Body of pancreas (tissue), 4 donors: ENCODE measurements at regions not wholly inside any gene's neighbourhood (a gene's known extent, or its start where the extent isn't known, plus 50 kb on each side); places are given as distances from the start of the nearest gene placed in this dataset.
A peak's percentile ranks its signal among the peaks of the same experiment; 100 is the strongest.

Experiments used
- ATAC-seq: fragments of 150-250 bp; one replicate; pipeline ENCODE4 v1.9.1; 2016
- DNase-seq, 4 donors: peaks; one replicate each; pipeline ENCODE4 v3.0.0-alpha.2; 2019
- H3K27ac ChIP-seq, 4 donors: fragments of 200-600 bp; sonication (generic); 1 replicate in 3 of 4; 2 replicates in 1 of 4; pipeline versions ENCODE4 v1.5.1 to v1.6.1; 2016 to 2019; ENCODE audit warnings: mild to moderate bottlenecking in 1 of 4, mixed read lengths in 1 of 4, moderate library complexity in 1 of 4
- H3K27me3 ChIP-seq, 2 donors: fragments of 200-600 bp; sonication (generic); one replicate each; pipeline ENCODE4 v1.6.0; 2016; ENCODE audit warnings: mild to moderate bottlenecking in 1 of 2
- H3K36me3 ChIP-seq, 2 donors: fragments of 200-600 bp; sonication (generic); replicated peaks in 1 of 2; 2 replicates each; pipeline ENCODE4 v1.5.1; 2016; ENCODE audit warnings: low read depth in 2 of 2; ENCODE audit not compliant: insufficient read depth in 1 of 2
- H3K4me1 ChIP-seq: fragments of 200-600 bp; sonication (generic); one replicate; pipeline ENCODE4 v1.6.0; 2016
- H3K4me3 ChIP-seq, 2 donors: fragments of 200-600 bp; sonication (generic); 1 replicate in 1 of 2; 2 replicates in 1 of 2; pipeline ENCODE4 v1.5.1; 2016 to 2019
- H3K9me3 ChIP-seq, 3 donors: fragments of 200-600 bp; sonication (generic); 1 replicate in 2 of 3; 2 replicates in 1 of 3; pipeline ENCODE4 v1.5.1; 2016
- POLR2A ChIP-seq, 3 donors: fragments of 450-650 bp; IDR thresholded peaks; one replicate each; pipeline ENCODE4 v1.6.1; 2016; ENCODE audit warnings: antibody characterized with exemption in 3 of 3, mild to moderate bottlenecking in 2 of 3
- WGBS, 2 donors: methylation state at CpG; one replicate each; pipeline ENCODE4 v1.1.5; 2017; 5-methylcytosine and 5-hydroxymethylcytosine counted together
- intact Hi-C: fragments of 100-400 bp; cut with DNase I; formaldehyde crosslinking; loops from one replicate; pipeline ENCODE4 v1.15.1; 2023
- TF ChIP-seq, protein P1 (sequence below), 7 experiments: fragments of 450-650 bp in 4 of 7; fragments of 200-600 bp in 3 of 7; sonication (generic) in 3 of 7; IDR thresholded peaks; one replicate each; pipeline ENCODE4 v1.5.1; 2016 to 2019; ENCODE audit warnings: antibody characterized with exemption in 7 of 7

DNA sequence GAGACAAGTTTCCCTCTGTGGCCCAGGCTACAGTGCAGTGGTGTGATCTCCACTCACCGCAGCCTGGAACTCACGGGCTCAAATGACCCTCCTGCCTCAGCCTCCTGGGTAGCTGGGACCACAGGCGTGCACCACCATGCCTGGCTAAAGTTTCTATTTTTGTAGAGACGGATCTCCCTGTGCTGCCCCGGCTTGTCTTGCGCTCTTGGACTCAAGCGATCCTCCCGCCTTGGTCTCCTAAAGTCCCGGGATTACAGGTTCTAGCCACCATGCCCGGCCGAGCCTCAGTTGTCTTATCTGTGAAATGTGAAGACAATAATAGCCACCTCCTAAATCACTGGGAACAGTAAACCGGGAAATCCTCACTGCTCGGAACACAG lies 88.1 kb downstream of the FOXL3 start:
- no peak for ATAC-seq
- Histone ChIP-seq H3K27me3 (no peaks in the 10 kb centered on the region), H3K4me3 (no peak overlapping the region), H3K4me1 (peaks cover 16% of the 10 kb centered on the region), H3K27ac (no peak overlapping the region), H3K36me3 (no peaks in the 10 kb centered on the region), H3K9me3 (no peaks in the 10 kb centered on the region)
- intact Hi-C loops, result no loop called here
- TF ChIP-seq POLR2A (IDR thresholded peaks at IDR 0.05), result no peak
- TF ChIP-seq, protein P1, sequence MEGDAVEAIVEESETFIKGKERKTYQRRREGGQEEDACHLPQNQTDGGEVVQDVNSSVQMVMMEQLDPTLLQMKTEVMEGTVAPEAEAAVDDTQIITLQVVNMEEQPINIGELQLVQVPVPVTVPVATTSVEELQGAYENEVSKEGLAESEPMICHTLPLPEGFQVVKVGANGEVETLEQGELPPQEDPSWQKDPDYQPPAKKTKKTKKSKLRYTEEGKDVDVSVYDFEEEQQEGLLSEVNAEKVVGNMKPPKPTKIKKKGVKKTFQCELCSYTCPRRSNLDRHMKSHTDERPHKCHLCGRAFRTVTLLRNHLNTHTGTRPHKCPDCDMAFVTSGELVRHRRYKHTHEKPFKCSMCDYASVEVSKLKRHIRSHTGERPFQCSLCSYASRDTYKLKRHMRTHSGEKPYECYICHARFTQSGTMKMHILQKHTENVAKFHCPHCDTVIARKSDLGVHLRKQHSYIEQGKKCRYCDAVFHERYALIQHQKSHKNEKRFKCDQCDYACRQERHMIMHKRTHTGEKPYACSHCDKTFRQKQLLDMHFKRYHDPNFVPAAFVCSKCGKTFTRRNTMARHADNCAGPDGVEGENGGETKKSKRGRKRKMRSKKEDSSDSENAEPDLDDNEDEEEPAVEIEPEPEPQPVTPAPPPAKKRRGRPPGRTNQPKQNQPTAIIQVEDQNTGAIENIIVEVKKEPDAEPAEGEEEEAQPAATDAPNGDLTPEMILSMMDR (IDR thresholded peaks at IDR 0.05), result no peak
- 95 to 96% methylated on average over 12 to 13 of the region's 13 CpGs for WGBS, 2 donors
- peak in 2 of 4 donors; percentile 3 to 4 for DNase-seq

DNA sequence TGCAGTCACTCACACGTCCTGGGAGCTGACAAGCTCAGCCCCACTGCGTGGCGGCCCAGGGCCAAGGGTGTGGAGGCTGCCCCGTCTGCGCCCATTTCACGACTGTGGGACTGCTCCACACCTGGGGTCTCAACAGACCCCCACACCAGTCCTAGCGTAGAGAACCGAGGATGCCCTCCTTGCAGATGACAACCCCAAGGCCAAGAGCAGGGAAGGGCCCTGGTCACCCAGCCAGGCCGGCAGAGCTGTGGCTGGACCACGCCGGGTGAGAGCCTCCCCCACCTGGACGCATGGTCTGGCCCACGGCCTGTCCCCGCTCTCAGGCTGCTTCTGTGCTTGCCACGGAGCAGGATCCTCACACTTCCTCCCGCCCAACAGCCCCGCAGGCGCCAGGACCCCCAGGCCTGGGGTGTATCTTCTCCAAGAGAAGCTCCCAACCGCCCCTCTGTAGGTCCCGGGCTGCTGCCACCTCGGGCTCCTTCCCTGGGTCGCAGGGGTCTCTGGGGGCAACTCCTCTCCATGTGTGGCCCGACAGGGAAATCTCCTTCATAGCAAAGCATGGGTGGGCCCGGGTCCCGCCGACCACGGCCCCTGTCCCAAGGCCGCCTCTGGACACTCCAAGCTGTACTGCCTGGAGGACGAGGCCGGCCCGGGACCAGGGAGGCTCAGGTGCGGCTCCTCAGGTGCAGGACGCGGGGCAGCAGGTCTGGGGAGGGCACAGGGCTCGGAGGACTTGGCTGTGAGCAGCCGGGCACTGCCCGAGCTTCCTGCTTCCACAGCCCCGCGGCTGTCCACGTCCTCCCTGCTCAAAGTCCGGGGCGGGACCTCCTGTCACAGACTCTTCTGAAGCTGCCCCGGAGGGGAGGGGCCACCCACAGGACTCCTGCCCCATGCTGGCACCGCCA lies 88.8 kb downstream of the FOXL3 start:
- WGBS, 2 donors, result 82 to 87% methylated on average over 23 to 42 of the region's 44 CpGs
- no peaks in the 10 kb centered on the region for H3K9me3 ChIP-seq
- intact Hi-C loops, result no loop called here
- no peak overlapping the region for H3K27ac ChIP-seq
- H3K36me3 ChIP-seq, result no peaks in the 10 kb centered on the region
- peaks cover 8% of the 10 kb centered on the region for H3K4me1 ChIP-seq
- DNase-seq, result peak in 3 of 4 donors; percentile 15 to 49 (median 32)
- ATAC-seq, result peak; percentile 18
- no peak overlapping the region for H3K4me3 ChIP-seq
- H3K27me3 ChIP-seq, result no peaks in the 10 kb centered on the region
- TF ChIP-seq, protein P1 (IDR thresholded peaks at IDR 0.05), result no peak
- TF ChIP-seq POLR2A (IDR thresholded peaks at IDR 0.05), result no peak

DNA sequence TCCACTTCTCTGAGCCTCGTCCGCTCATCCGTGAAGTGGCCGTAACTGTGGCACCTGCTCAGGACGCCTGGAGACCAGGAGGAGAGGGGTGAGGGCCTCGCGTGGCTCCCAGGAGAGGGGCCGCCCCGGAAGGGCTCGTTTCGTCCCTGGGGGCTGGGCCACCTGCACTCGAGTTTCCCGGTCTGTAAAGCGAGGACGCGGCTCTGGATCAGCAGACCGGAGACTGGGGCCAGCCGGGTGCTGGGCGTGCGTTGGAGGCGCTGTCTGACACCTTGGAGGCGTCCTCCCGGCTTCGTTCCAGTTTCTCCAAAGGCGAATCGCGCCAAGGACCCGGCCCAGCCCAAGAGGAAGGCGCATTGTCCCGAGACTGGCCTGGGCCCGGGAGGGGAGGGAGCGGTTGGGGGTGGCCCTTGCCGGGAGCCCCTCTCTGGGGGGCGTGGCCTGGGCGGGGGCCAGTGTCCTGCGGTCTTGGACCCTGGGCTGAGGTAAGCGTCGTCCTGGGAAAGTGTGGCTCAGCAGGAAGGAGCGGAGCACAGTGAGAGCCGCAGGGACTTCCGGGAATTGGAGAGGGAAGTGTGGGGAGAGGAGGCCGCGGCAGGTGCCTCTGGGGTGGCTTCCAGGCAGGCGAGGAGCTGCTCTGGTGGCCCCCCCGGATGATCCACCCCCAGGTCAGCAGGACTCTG lies 89.6 kb downstream of the FOXL3 start:
- peaks cover under 1% of the 10 kb centered on the region for H3K4me1 ChIP-seq

DNA sequence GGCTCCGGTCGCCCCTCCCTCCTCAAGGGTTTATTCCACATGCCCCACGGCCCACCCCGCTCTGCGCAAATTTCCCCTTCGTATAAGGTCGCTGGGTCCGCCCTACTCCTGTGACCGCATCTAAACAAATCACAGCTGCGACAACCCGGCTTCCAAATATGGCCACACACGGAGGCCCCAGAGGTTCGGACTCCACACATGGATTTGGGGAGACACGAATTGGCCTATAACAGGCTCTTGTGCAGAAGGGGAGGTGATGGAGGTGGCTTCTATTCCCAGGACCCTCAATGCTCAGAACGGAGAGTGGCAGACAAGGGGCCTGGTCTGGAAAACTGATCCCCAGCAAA lies 90.1 kb downstream of the FOXL3 start:
- Histone ChIP-seq H3K27me3 (no peaks in the 10 kb centered on the region), H3K27ac (no peak overlapping the region), H3K4me3 (no peak overlapping the region), H3K9me3 (peaks cover 0 to 7% (median 0%) of the 10 kb centered on the region in 3 donors), H3K4me1 (no peaks in the 10 kb centered on the region), H3K36me3 (no peaks in the 10 kb centered on the region)
- DNase-seq, result no peak
- no peak for ATAC-seq
- TF ChIP-seq, protein P1 (IDR thresholded peaks at IDR 0.05), result no peak
- no peak for TF ChIP-seq POLR2A (IDR thresholded peaks at IDR 0.05)
- intact Hi-C loops, result no loop called here
- WGBS, 2 donors, result 66 to 80% methylated on average over 13 to 15 of the region's 15 CpGs

More for the DNA sequence above, 89.6 kb downstream of the FOXL3 start:
- DNase-seq, result peak in 1 of 4 donors; percentile 17
- Histone ChIP-seq H3K4me3 (no peak overlapping the region), H3K27ac (no peak overlapping the region), H3K36me3 (no peaks in the 10 kb centered on the region), H3K27me3 (no peaks in the 10 kb centered on the region), H3K9me3 (peaks cover 0 to 5% (median 0%) of the 10 kb centered on the region in 3 donors)
- no peak for ATAC-seq
- 48 to 53% methylated on average over 21 to 42 of the region's 45 CpGs for WGBS, 2 donors
- intact Hi-C loops, result no loop called here
- no peak for TF ChIP-seq POLR2A (IDR thresholded peaks at IDR 0.05)
- TF ChIP-seq, protein P1 (IDR thresholded peaks at IDR 0.05), result no peak
